Nephron (organoid): ENCODE measurements at regions not wholly inside any gene's neighbourhood (a gene's known extent, or its start where the extent isn't known, plus 50 kb on each side); places are given as distances from the start of the nearest gene placed in this dataset.

Source experiments
- H3K27ac Mint-ChIP-seq, 3 experiments: 2 replicates each; pipeline ENCODE4 v1.8.0; 2020; ENCODE audit warnings: mixed read lengths in 3 of 3, mild to moderate bottlenecking in 2 of 3, moderate library complexity in 1 of 3
- H3K27me3 Mint-ChIP-seq: 2 replicates; pipeline ENCODE4 v1.8.0; 2021; ENCODE audit warnings: low read depth, mild to moderate bottlenecking, moderate library complexity, mixed read lengths
- H3K36me3 Mint-ChIP-seq: 2 replicates; pipeline ENCODE4 v1.8.0; 2020; ENCODE audit warnings: low read depth, mixed read lengths
- H3K4me1 Mint-ChIP-seq: 2 replicates; pipeline ENCODE4 v1.8.0; 2020; ENCODE audit warnings: mixed read lengths
- H3K4me3 Mint-ChIP-seq, 3 experiments: 2 replicates each; pipeline ENCODE4 v1.8.0; 2020; ENCODE audit warnings: mild to moderate bottlenecking in 3 of 3, mixed read lengths in 3 of 3, moderate library complexity in 2 of 3
- H3K9me3 Mint-ChIP-seq: 2 replicates; pipeline ENCODE4 v1.8.0; 2020; ENCODE audit warnings: mixed read lengths
- TF ChIP-seq, protein P1 (sequence below), 3 experiments: fragments of 200-600 bp; sonication (generic); IDR thresholded peaks; one replicate each; pipeline ENCODE4 v1.5.0; 2021; ENCODE audit warnings: antibody characterized with exemption in 3 of 3; ENCODE audit not compliant: unreplicated experiment in 3 of 3

DNA sequence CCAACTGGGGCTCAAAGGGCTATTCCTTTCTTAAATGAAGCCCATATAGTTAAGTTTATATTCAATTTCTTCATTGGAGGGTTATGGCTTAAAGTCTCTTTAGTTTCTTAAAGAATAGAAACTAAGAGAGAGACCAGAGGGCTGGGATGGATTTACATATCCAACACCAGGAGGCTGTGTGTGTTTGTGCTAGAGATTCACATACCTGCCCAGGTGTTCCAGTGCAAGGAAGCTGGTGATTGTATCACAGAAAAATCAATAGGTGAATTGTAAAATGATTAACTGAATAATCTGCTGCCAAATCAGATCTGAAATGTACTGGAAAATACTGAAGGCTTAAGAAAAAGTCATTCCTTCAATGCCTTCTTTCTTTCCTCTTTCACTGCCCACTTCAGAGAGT, 148.2 kb upstream of the BDNF start:
- Mint-ChIP-seq H3K27ac (no peak overlapping the region), H3K9me3 (peaks cover 8% of the 10 kb centered on the region), H3K36me3 (no peaks in the 10 kb centered on the region), H3K4me3 (no peak overlapping the region), H3K27me3 (peaks cover 7% of the 10 kb centered on the region), H3K4me1 (no peaks in the 10 kb centered on the region)
- TF ChIP-seq, protein P1, sequence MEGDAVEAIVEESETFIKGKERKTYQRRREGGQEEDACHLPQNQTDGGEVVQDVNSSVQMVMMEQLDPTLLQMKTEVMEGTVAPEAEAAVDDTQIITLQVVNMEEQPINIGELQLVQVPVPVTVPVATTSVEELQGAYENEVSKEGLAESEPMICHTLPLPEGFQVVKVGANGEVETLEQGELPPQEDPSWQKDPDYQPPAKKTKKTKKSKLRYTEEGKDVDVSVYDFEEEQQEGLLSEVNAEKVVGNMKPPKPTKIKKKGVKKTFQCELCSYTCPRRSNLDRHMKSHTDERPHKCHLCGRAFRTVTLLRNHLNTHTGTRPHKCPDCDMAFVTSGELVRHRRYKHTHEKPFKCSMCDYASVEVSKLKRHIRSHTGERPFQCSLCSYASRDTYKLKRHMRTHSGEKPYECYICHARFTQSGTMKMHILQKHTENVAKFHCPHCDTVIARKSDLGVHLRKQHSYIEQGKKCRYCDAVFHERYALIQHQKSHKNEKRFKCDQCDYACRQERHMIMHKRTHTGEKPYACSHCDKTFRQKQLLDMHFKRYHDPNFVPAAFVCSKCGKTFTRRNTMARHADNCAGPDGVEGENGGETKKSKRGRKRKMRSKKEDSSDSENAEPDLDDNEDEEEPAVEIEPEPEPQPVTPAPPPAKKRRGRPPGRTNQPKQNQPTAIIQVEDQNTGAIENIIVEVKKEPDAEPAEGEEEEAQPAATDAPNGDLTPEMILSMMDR (IDR thresholded peaks at IDR 0.05; ENCODE audit: unreplicated experiment in 3 of 3): no peak

DNA sequence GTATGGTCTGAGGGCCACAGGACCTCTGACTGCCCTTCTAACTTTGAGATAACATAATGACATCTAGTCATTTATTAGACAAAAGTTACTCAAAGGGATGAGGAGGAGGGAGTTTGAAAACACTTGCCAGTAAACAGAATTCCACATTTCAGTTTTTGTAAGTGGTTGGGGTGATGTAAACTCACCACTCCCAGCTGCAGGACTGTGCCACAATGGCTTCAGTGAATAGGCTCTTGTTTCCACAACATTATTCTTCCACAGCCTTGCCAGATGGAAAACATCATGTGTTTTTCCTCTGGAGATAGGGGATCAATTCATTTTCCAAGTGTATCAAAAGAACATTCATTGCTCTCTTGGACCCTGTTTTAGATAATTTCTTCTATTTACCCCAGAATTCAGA, 147.2 kb upstream of the BDNF start:
- Mint-ChIP-seq H3K27me3 (peaks cover 7% of the 10 kb centered on the region), H3K4me3 (no peak overlapping the region), H3K27ac (no peak overlapping the region), H3K9me3 (peaks cover 8% of the 10 kb centered on the region), H3K4me1 (no peaks in the 10 kb centered on the region), H3K36me3 (no peaks in the 10 kb centered on the region)
- TF ChIP-seq, protein P1 (IDR thresholded peaks at IDR 0.05; ENCODE audit: unreplicated experiment in 3 of 3): no peak

DNA sequence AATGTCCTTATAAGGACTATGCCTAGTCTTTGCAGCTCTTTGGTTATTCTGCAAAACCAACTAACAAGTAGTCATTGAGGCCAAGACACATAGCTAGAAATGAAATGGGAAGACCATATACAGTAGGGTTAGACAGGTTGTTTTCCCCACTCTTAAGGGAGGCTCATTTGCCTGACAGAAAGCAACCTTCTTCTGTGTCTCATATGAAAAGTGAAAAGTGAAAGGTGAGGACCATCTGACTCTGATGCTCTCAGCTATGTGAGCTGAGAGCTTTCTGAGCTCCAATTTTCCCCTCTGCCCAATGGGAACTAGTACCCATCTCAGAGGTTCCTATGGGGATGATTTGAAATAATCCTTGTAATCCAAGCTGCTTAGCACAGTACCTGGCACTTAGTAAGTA, 142.0 kb upstream of the BDNF start:
- H3K9me3 Mint-ChIP-seq: peaks cover 2% of the 10 kb centered on the region
- peaks cover 7% of the 10 kb centered on the region for H3K27me3 Mint-ChIP-seq
- H3K4me1 Mint-ChIP-seq: no peaks in the 10 kb centered on the region
- H3K27ac Mint-ChIP-seq: no peak overlapping the region
- no peak overlapping the region for H3K4me3 Mint-ChIP-seq
- H3K36me3 Mint-ChIP-seq: no peaks in the 10 kb centered on the region
- TF ChIP-seq, protein P1 (IDR thresholded peaks at IDR 0.05; ENCODE audit: unreplicated experiment in 3 of 3): no peak

DNA sequence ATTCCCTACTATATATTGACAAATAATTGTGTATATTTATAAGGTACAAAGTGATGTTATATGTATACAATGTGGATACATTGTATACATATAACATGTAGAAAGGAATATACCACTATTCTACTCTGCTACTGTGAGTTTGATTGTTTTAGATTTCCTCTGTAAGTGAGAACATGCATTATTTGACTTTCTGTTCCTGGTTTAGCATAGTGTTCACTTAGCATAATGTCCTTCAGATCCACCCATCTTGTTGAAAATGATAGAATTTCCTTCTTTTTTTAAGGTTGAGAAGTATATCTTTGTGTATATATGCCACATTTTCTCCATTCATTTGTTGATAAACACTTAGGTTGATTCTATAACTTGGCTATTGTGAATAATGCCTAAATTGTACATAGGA, 140.8 kb upstream of the BDNF start:
- no peaks in the 10 kb centered on the region for H3K36me3 Mint-ChIP-seq
- no peak overlapping the region for H3K27ac Mint-ChIP-seq
- H3K9me3 Mint-ChIP-seq: peaks cover 2% of the 10 kb centered on the region
- TF ChIP-seq, protein P1 (IDR thresholded peaks at IDR 0.05; ENCODE audit: unreplicated experiment in 3 of 3): no peak
- no peaks in the 10 kb centered on the region for H3K4me1 Mint-ChIP-seq
- H3K27me3 Mint-ChIP-seq: no peaks in the 10 kb centered on the region
- no peak overlapping the region for H3K4me3 Mint-ChIP-seq

DNA sequence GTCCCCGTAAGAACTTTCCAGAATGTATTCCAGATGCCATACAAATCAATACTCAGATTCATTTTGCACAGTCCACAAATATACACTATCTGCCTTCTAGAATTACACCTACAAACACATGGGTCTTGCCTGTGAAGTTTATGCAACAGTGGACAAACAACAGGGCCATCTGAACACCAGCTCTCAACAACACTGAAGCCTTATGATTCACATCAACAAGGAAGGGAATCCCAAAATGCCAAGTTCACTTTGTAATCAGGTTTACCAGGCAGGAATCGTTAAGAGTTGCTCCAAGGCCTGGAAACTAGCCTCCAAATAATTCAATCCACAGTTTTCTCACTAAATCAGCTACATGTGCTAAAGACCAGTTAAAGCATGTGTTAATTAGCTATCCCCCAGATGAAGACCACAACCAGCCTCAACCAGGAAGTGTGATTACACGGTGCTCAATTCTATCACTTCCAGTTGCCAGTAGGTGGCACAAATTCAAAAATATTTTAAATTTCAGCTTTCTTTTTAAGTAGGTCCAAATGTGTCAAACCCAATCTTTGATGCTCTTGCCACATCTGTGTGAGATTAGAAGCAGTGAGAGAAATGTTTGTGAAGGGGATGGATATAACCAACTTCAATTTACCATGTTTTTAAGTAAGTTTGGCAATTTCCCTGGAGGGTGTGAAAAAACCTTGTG, 139.1 kb upstream of the BDNF start:
- Mint-ChIP-seq H3K4me3 (no peak overlapping the region), H3K4me1 (no peaks in the 10 kb centered on the region), H3K27ac (no peak overlapping the region), H3K27me3 (no peaks in the 10 kb centered on the region), H3K36me3 (no peaks in the 10 kb centered on the region), H3K9me3 (peaks cover 2% of the 10 kb centered on the region)
- TF ChIP-seq, protein P1 (IDR thresholded peaks at IDR 0.05; ENCODE audit: unreplicated experiment in 3 of 3): peak; percentile 14 to 36 (median 19)

DNA sequence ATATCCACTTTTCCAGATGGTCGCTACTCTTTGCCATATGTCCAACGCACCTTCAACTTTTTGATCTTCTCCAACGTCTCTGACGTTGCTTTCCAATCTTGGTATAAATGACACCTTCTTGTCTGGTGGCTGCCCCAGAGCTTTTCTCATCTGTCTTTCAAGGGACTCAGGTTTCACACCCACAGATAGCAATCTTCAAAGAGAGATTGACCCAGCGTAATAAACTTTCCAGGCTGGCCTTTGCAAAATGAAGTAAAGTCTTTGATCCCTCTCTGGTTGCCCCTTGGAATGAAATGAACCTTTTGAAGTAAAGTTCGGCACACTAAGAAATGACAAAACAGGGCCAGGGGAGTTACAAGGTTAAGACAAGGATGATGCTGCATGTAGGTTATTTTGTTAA, 138.4 kb upstream of the BDNF start:
- no peak overlapping the region for H3K27ac Mint-ChIP-seq
- H3K4me1 Mint-ChIP-seq: no peaks in the 10 kb centered on the region
- H3K36me3 Mint-ChIP-seq: no peaks in the 10 kb centered on the region
- H3K4me3 Mint-ChIP-seq: no peak overlapping the region
- H3K27me3 Mint-ChIP-seq: no peaks in the 10 kb centered on the region
- TF ChIP-seq, protein P1 (IDR thresholded peaks at IDR 0.05; ENCODE audit: unreplicated experiment in 3 of 3): no peak
- peaks cover 3% of the 10 kb centered on the region for H3K9me3 Mint-ChIP-seq
